ENCODE measurements at regions not wholly inside any gene's neighbourhood (a gene's known extent, or its start where the extent isn't known, plus 50 kb on each side); places are given as distances from the start of the nearest gene placed in this dataset.
A peak's percentile ranks its signal among the peaks of the same experiment; 100 is the strongest.

DNA sequence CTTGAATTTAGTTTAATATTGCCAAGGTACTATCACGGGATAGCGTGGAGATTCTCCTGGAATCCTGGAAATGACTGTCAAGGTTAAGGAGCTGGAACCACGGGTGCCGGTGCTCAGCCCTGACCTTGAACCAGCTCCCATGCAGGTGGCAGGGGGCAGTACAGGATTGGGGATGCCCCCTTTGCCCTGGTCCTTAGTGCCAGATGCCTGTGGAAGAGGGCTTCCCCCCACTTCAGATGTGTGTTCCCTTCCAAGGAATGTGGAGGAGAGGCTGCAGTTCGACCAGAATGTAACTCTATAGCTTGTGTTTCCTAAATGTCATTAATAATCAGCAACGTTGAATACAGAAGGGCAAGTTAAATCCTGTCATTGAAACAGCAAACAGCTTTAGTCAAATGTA lies 258.9 kb downstream of the VRK1 start:
- DNase-seq = peak; percentile 8
- Histone ChIP-seq H3K9me2 (no peaks in the 10 kb centered on the region), H3K9me3 (no peaks in the 10 kb centered on the region), H4K20me1 (ENCODE audit: insufficient read depth) (no peaks in the 10 kb centered on the region), H3K9ac (no peak overlapping the region), H3K4me2 (no peak overlapping the region), H3K4me1 (ENCODE audit: control insufficient read depth in 1 of 2, insufficient read depth in 2 of 2, low read depth in 1 of 2, low read length in 1 of 2) (no peaks in the 10 kb centered on the region; a peak in 1 of 4 replicates), H3K79me2 (ENCODE audit: insufficient read depth) (no peaks in the 10 kb centered on the region), H3K36me3 (replicated peaks in 1 of 2; ENCODE audit: control insufficient read depth in 1 of 2, insufficient read depth in 2 of 2, low read length in 1 of 2) (no peaks in the 10 kb centered on the region), H2AFZ (ENCODE audit: low read depth) (no peak overlapping the region), H3K27me3 (ENCODE audit: insufficient read depth) (no peaks in the 10 kb centered on the region), H3K4me3 (ENCODE audit: low read depth in 2 of 2, low read length in 1 of 2) (no peak overlapping the region), H3F3A (replicated peaks; ENCODE audit: insufficient read depth) (no peaks in the 10 kb centered on the region), H3K27ac (ENCODE audit: low read depth in 2 of 2, low read length in 1 of 2) (no peak overlapping the region)
- WGBS (ENCODE audit: low lambda C conversion rate) = 29% methylated on average over 6 of the region's 6 CpGs
- ChIA-PET POLR2A (no interaction called here), CTCF (interaction anchor here (1.4 to 1.8 kb wide), 3 partner anchors 9 to 18 kb away, joined by 3 to 5 read pairs (median 4); no protein-coding TSS in a partner anchor)
- no peak for TF ChIP-seq SIN3A (IDR thresholded peaks at IDR 0.05; ENCODE audit: borderline replicate concordance, low read depth, low read length)
- peak; percentile 26; the same call in 1 of the 2 replicates for TF ChIP-seq RAD21 (IDR thresholded peaks at IDR 0.05; ENCODE audit: low read length)

GRCh38 chr14:97057238-97058073 lies 260.3 kb downstream of the VRK1 start:
- Histone ChIP-seq H3K9ac (no peak overlapping the region), H3K36me3 (replicated peaks in 1 of 2; ENCODE audit: control insufficient read depth in 1 of 2, insufficient read depth in 2 of 2, low read length in 1 of 2) (no peaks in the 10 kb centered on the region), H3K9me3 (no peaks in the 10 kb centered on the region), H3F3A (replicated peaks; ENCODE audit: insufficient read depth) (no peaks in the 10 kb centered on the region), H3K9me2 (no peaks in the 10 kb centered on the region), H3K27ac (ENCODE audit: low read depth in 2 of 2, low read length in 1 of 2) (no peak overlapping the region), H3K4me3 (ENCODE audit: low read depth in 2 of 2, low read length in 1 of 2) (no peak overlapping the region), H3K79me2 (ENCODE audit: insufficient read depth) (no peaks in the 10 kb centered on the region), H2AFZ (ENCODE audit: low read depth) (no peak overlapping the region), H3K4me2 (no peak overlapping the region), H3K27me3 (ENCODE audit: insufficient read depth) (no peaks in the 10 kb centered on the region), H3K4me1 (ENCODE audit: control insufficient read depth in 1 of 2, insufficient read depth in 2 of 2, low read depth in 1 of 2, low read length in 1 of 2) (no peaks in the 10 kb centered on the region; a peak in 1 of 4 replicates), H4K20me1 (ENCODE audit: insufficient read depth) (no peaks in the 10 kb centered on the region)
- POLR2A ChIA-PET = no interaction called here
- DNase-seq = no peak
- WGBS (ENCODE audit: low lambda C conversion rate) = 49% methylated on average over 16 of the region's 16 CpGs
- TF ChIP-seq, protein P1, sequence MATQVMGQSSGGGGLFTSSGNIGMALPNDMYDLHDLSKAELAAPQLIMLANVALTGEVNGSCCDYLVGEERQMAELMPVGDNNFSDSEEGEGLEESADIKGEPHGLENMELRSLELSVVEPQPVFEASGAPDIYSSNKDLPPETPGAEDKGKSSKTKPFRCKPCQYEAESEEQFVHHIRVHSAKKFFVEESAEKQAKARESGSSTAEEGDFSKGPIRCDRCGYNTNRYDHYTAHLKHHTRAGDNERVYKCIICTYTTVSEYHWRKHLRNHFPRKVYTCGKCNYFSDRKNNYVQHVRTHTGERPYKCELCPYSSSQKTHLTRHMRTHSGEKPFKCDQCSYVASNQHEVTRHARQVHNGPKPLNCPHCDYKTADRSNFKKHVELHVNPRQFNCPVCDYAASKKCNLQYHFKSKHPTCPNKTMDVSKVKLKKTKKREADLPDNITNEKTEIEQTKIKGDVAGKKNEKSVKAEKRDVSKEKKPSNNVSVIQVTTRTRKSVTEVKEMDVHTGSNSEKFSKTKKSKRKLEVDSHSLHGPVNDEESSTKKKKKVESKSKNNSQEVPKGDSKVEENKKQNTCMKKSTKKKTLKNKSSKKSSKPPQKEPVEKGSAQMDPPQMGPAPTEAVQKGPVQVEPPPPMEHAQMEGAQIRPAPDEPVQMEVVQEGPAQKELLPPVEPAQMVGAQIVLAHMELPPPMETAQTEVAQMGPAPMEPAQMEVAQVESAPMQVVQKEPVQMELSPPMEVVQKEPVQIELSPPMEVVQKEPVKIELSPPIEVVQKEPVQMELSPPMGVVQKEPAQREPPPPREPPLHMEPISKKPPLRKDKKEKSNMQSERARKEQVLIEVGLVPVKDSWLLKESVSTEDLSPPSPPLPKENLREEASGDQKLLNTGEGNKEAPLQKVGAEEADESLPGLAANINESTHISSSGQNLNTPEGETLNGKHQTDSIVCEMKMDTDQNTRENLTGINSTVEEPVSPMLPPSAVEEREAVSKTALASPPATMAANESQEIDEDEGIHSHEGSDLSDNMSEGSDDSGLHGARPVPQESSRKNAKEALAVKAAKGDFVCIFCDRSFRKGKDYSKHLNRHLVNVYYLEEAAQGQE (IDR thresholded peaks at IDR 0.05; ENCODE audit: low read depth, low read length) = no peak
- no peak for TF ChIP-seq NFIC (IDR thresholded peaks at IDR 0.05; ENCODE audit: borderline replicate concordance)
- CTCF ChIA-PET = interaction anchor here (1.3 to 1.8 kb wide), 2 partner anchors 11 to 19 kb away, joined by 3 to 5 read pairs; no protein-coding TSS in a partner anchor

DNA sequence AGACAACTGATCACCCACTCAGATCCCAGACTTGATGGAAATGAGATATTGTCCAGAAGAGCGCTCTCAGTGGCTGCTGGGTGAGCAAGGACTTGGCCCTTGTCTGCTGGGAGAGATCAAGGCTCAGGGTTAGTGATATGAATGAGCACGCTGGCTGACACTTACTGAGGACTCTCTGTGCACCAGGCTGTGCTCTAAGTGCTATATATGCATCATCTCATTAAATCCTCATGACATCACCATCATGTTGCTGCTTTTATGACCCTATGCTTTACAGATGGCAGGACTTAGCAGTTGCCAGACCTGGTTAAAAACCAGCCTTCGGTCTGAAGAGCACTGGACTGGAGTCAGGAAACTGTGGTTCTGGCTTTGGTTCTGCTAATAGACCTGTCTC lies 260.9 kb downstream of the VRK1 start:
- Histone ChIP-seq H2AFZ (ENCODE audit: low read depth) (no peak overlapping the region), H3K4me1 (ENCODE audit: control insufficient read depth in 1 of 2, insufficient read depth in 2 of 2, low read depth in 1 of 2, low read length in 1 of 2) (no peaks in the 10 kb centered on the region; a peak in 1 of 4 replicates), H3K27me3 (ENCODE audit: insufficient read depth) (no peaks in the 10 kb centered on the region), H3K4me3 (ENCODE audit: low read depth in 2 of 2, low read length in 1 of 2) (no peak overlapping the region), H3K9me2 (no peaks in the 10 kb centered on the region), H3K36me3 (replicated peaks in 1 of 2; ENCODE audit: control insufficient read depth in 1 of 2, insufficient read depth in 2 of 2, low read length in 1 of 2) (no peaks in the 10 kb centered on the region), H3K4me2 (no peak overlapping the region), H3F3A (replicated peaks; ENCODE audit: insufficient read depth) (no peaks in the 10 kb centered on the region), H3K79me2 (ENCODE audit: insufficient read depth) (no peaks in the 10 kb centered on the region), H3K9me3 (no peaks in the 10 kb centered on the region), H3K9ac (no peak overlapping the region), H3K27ac (ENCODE audit: low read depth in 2 of 2, low read length in 1 of 2) (no peak overlapping the region), H4K20me1 (ENCODE audit: insufficient read depth) (no peaks in the 10 kb centered on the region)
- no peak for DNase-seq
- CTCF ChIA-PET = interaction anchor here (1.3 kb wide), 1 partner anchor 12 kb away, joined by 3 read pairs; no protein-coding TSS in a partner anchor
- 33% methylated on average over 3 of the region's 3 CpGs for WGBS (ENCODE audit: low lambda C conversion rate)
- TF ChIP-seq YY1 (IDR thresholded peaks at IDR 0.05; ENCODE audit: low read depth) (no peak), NRF1 (IDR thresholded peaks at IDR 0.05; ENCODE audit: low read depth, low read length) (no peak)
- POLR2A ChIA-PET = no interaction called here

All from SK-N-SH (cell line).